HEK293T (cell line): ENCODE measurements at regions not wholly inside any gene's neighbourhood (a gene's known extent, or its start where the extent isn't known, plus 50 kb on each side); places are given as distances from the start of the nearest gene placed in this dataset.

ENCODE experiments used
- FOXM1 ChIP-seq: fragments of 450-650 bp; IDR thresholded peaks from 2 replicates; pipeline ENCODE4 v1.6.1; 2017; ENCODE audit warnings: mild to moderate bottlenecking, borderline replicate concordance
- LEF1 ChIP-seq: fragments of 450-650 bp; IDR thresholded peaks from 2 replicates; pipeline ENCODE4 v1.6.1; 2017; ENCODE audit warnings: mild to moderate bottlenecking, borderline replicate concordance
- SP1 ChIP-seq: fragments of 450-650 bp; IDR thresholded peaks from 2 replicates; pipeline ENCODE4 v1.6.1; 2017
- TARDBP ChIP-seq: fragments of 450-650 bp; IDR thresholded peaks from 2 replicates; pipeline ENCODE4 v1.6.1; 2016

DNA sequence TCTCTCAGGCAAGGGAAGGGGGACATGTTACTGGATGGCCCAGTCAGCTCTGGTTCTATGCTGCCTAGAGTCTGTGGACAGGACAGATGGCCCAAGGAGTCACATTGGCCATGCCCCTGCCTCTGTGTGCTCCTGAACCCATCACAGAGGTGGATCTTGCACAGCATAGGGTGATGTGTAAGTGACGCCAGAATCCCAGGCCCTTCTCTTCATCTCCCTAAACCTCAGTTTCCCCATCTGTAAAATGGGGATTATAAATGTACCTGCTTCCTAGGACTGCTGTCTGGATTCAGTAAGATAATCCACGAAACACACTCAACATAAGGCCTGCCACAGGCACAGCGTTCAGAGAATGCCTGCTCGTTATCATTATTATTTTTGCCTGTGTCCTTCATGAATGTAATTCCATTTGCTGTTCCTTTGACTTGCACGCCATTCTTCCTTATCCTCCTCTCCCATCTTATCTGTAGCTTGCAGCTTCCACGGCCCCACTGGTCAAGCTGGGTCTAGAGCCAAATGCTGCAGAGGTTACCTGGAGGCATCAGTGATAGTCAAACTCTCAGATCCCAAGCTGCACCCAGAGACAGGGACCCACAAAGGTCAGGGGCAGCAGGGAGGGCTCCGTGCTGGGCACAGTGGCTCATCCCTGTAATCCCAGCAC, 207.0 kb downstream of the MN1 start:
- no peak for TF ChIP-seq SP1
- TF ChIP-seq TARDBP = no peak
- TF ChIP-seq FOXM1 = no peak
- no peak for TF ChIP-seq LEF1
